ENCODE measurements at regions not wholly inside any gene's neighbourhood (a gene's known extent, or its start where the extent isn't known, plus 50 kb on each side); places are given as distances from the start of the nearest gene placed in this dataset.
"Not testable (repeated sequence)": the region's sequence is repeated elsewhere in the genome, so short reads cannot be mapped to it uniquely, and the experiment has no call there.

GRCh38 chr7:34401776-34402175 lies 256.2 kb upstream of the NPSR1 start:
- no peak for DNase-seq

DNA sequence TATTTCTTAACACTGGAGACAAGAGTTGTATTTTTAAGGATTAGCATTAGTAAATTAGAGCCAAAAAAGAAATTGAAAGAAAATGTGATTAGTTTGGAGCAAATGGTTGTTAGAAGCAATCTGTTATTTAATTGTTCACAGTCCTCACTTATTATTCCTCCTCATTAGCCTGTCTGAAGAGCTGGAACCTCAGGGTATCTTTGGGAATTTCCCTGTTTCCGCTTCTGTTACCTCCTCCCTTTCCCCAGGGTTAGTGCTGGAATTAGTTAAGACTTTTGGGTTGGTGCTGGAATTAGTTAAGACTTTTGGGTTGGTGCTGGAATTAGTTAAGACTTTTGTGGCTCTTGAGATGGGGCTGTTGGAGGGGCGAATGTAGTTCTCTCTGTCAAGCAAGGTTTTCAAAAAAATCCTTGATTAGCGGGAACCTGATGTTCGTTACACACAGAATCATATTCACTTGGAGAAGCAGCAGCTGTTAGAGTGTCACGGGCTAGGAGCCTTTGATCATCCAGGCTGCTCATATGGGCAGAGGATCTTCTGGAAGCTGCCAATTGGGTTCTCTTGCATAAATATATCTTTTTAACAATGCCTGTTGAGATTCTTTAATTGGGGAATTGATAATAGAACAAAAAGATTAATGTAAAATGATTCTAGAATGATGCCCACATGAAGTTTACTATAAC lies 251.0 kb upstream of the NPSR1 start:
- DNase-seq: no peak

DNA sequence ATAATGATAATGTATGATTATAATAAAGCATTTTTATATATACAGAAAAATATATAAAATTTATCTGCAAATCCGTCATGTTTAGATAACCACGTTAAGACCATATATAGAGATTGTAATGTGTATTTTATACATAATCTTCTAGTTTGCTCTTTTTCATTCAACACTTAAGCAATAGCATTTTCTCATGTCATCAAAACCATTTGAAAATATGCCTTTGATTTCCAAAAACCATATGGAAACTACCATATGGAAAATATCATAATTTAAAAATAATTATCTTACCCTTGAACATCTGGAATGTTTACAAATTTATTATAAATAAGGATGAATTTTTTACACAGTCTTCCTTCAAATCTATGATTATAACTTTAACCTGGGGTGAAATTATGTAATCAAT lies 250.4 kb upstream of the NPSR1 start:
- DNase-seq: no peak

DNA sequence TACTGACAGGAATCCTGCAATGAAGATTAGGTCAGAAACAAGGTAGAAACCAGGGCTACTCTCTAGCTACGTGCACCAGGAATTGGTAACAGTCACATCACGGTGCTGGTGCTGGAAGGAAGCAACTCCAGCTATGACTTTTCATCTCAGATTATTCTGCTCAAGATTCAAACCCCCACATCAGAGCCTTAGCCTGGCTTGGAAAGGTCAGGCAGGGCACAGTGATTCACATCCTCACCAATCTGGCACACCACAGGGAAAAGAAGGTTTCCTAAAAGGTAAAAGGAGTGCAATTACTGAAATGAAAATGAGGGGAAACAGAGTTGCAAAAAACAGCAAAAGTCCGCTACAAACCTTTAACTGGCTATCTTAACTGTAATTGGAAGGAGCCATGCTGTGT lies 240.2 kb upstream of the NPSR1 start:
- DNase-seq: no peak

DNA sequence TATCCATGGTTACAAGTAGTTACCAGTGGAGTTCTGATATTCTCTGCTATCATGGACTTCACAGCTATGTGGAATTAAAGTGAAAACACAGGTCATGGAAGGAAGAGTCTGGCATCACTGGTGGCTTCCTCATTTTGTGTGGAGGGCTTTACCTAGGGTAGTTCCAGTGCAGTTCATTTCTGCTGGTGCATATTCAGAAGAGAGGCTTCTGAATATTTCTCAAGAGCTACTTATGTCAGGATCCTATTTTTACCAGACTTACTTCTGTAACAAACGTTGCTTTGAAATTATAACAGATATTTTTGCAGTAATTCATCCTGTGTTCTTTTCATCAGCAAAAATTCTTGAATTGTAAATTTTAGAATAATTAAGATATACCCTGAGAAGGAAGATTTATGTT lies 236.5 kb upstream of the NPSR1 start:
- no peak for DNase-seq

GRCh38 chr7:34425194-34425593 lies 232.8 kb upstream of the NPSR1 start:
- no peak for DNase-seq

GRCh38 chr7:34425631-34426384 lies 232.2 kb upstream of the NPSR1 start:
- DNase-seq: no peak

GRCh38 chr7:34430456-34430855 lies 227.6 kb upstream of the NPSR1 start:
- DNase-seq: no peak

GRCh38 chr7:34438436-34438835 lies 219.6 kb upstream of the NPSR1 start:
- no peak for DNase-seq

- no peak for DNase-seq
Measured at GRCh38 chr7:34445653-34446052, 212.4 kb upstream of the NPSR1 start.

DNA sequence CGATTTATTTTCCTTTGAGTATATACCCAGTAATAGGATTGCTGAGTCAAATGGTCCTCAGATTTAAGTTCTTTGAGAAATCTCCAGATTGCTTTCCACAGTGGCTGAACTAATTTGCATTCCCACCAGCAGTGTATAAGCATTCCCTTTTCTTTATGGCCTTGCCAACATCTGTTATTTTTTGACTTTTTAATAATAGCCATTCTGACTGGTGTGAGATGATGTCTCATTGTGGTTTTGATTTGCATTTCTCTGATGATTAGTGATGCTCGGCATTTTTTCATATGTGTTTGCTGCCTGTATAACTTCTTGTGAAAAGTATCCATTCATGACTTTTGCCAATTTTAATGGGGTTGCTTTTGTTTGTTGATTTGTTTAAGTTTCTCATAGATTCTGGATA lies 209.5 kb upstream of the NPSR1 start:
- DNase-seq: not testable (repeated sequence)

GRCh38 chr7:34449765-34450164 lies 208.3 kb upstream of the NPSR1 start:
- no peak for DNase-seq

DNA sequence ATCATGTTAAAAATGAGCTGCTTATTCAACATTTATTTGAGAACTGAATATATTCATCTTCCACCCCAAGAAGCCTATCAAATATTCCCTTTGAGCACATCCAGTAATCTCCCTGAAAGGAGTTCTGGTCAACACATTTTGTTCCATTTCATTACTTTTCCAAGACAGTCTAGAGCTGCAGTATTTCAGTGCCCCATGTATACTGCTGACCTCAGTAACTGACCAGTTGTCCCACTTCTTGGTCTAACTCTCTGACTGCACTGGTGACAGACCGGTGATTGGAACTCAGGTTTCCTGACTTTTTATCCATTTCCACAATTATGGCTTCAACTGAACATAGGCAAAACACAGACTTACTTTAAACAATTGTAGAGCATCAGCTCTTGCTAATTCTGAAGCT lies 206.8 kb upstream of the NPSR1 start:
- DNase-seq: no peak

GRCh38 chr7:34451923-34452322 lies 206.1 kb upstream of the NPSR1 start:
- no peak for DNase-seq

DNA sequence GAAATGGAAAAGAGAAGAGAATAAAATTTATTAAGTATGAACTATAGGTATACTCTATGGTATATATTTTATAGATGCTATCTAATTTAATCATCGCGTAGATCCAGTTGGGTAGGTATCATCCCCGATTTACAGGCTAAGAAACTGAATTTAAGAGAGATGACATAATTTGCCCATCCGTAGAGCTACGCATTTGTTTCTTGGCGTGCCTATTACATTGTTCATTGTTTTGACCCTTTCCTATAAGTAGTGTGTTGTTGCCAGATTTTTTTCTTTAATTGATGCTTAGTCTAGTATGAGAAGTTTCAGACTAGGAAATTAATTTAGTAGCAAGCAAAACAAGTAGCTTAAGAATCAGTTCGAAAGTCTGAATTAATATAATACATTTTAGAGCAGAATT lies 205.7 kb upstream of the NPSR1 start:
- no peak for DNase-seq

DNA sequence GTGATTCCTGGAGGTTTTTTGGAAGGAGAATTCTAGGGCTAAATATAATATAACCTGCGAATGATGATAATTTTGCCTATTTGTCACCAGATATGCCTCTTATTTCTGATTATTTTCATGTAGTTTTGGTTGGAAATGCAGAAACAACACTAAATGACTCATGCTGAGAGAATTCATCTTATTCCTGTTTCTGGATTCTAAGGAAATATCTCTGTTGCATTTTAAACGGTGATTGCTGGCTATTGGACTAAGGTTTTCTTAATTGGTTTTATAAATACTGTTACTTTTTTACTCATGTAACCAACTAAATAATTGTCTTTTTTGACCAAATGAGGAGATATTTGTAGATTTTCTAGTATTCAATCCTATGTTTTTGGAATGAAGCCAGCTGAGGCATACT lies 204.9 kb upstream of the NPSR1 start:
- no peak for DNase-seq

- peak; percentile 32 for DNase-seq
Measured at GRCh38 chr7:34454381-34454780, 203.6 kb upstream of the NPSR1 start.

DNA sequence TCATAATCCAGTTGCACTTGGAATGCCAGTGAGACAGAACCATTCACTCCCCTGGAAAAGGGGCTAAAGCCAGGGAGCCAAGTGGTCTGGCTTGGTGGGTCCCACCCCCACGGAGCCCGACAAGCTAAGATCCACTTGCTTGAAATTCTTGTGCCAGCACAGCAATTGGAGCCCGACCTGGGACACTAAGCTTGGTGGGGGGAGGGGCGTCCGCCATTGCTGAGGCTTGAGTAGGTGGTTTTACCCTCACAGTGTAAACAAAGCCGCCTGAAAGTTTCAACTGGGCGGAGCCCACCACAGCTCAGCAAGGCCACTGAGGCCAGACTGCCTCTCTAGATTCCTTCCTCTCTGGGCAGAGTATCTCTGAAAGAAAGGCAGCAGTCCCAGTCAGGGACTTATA lies 200.7 kb upstream of the NPSR1 start:
- no peak for DNase-seq

GRCh38 chr7:34463830-34464229 lies 194.2 kb upstream of the NPSR1 start:
- DNase-seq: no peak

- no peak for DNase-seq
Measured at GRCh38 chr7:34471844-34472243, 186.2 kb upstream of the NPSR1 start.

DNA sequence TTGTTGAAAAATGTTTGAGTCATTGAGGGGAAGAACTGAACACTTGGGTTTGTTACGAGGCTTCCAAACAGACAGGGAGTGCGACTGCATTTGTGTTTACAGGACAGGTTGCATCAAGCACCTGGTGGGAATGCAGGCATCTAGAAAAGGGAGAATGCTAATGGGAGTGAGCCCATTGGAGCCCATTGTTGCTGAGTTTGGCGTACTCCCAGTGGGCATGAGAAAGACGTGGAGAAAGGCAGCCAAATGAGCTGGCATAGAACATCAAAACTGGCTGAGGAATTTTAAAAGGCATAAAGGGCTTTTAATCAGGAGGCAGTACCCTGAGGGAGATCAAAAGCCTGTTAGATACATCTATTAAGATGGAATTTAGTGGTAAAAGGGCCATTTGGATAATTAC lies 171.6 kb upstream of the NPSR1 start:
- DNase-seq: peak; percentile 93

DNA sequence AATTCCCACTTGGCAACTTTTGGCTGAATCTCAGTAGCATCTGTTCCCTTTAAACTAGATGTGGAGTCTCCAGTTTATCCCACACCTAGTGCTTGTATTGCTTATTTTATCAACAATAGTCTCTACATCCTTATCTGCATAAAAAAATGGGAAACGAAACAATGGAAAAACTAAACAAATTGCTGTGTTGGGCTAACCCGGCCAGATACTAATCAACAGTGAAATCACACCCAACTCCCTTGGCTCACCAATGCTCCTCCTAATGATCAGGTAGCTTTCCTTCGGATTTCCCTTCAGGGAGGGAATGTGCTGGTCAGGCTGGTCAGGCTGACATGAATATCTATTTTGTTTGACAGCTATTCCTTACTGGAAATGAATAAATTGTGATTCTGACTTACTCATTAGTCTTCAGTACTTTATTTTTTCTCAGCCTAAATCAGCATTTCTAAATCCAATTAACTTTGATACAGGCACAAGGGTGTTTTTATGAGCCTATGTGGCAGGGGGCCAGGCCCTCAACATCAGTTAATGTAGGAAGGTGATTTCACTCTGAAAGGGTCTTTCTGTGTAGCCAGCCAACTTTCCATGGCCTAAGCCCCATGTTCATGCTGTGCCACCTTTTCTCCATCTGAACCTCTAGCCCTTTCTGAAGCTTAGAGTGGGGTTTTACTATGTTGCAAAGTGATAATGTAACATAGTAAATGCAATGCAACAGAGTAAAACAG lies 170.5 kb upstream of the NPSR1 start:
- peak; percentile 27 for DNase-seq

GRCh38 chr7:34488766-34489165 lies 169.3 kb upstream of the NPSR1 start:
- peak; percentile 17 for DNase-seq

DNA sequence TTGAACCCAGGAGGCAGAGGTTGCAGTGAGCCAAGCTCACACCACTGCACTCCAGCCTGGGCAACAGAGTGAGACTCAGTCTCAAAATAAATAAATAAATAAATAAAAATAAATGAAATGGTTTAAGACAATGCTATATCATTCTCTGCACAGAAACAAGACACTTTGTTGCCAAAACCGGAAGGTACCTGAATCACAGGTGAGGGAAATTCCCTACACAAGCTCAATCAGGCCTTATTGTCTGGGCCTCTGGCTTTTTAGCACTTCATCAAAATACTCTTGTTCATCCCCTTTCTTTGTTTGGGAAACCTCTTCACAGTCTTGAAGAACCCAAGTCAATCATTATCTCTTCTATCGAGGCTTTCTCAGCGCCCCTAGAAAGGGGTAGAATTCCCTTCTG lies 166.1 kb upstream of the NPSR1 start:
- DNase-seq: no peak
